Caco-2 (cell line): ENCODE measurements at regions not wholly inside any gene's neighbourhood (a gene's known extent, or its start where the extent isn't known, plus 50 kb on each side); places are given as distances from the start of the nearest gene placed in this dataset.

Experiments
- BruUV-seq: library from RNA; stranded (reverse); fragments of 400-500 nt; replicated peaks from 2 replicates; lab custom pipeline; 2021; lab: Mats Ljungman, UMichigan
- CTCF ChIA-PET: fragments of 300-600 bp; sonication (Branson Sonifier 250); formaldehyde crosslinking; loops from one replicate; lab custom pipeline; 2022; ENCODE audit warnings: antibody characterized with exemption; lab: Charles Lee
- POLR2A ChIA-PET: fragments of 300-600 bp; sonication (Branson Sonifier 250); formaldehyde crosslinking; loops from one replicate; lab custom pipeline; 2022; ENCODE audit warnings: antibody characterized with exemption; lab: Charles Lee
- DNase-seq, 2 experiments: peaks; one replicate each; pipeline versions ENCODE4 v3.0.0 to v3.0.0-alpha.2; 2020 to 2022
- H3K27me3 ChIP-seq: replicated peaks from 2 replicates; pipeline ENCODE4 v1.6.0; 2011; ENCODE audit warnings: low read length; ENCODE audit not compliant: control insufficient read depth, insufficient read depth
- H3K36me3 ChIP-seq: 2 replicates; pipeline ENCODE4 v1.5.1; 2011; ENCODE audit warnings: low read length; ENCODE audit not compliant: control insufficient read depth, insufficient read depth
- H3K4me1 ChIP-seq: fragments of 250-450 bp; sonication (Bioruptor Pico); 2 replicates; pipeline ENCODE4 v1.5.1; 2020; ENCODE audit warnings: mild to moderate bottlenecking
- H3K4me3 ChIP-seq: 2 replicates; pipeline ENCODE4 v1.5.1; 2011; ENCODE audit warnings: low read depth, mild to moderate bottlenecking, control low read depth, low read length
- H3K9me3 ChIP-seq: fragments of 250-450 bp; sonication (Bioruptor Pico); 2 replicates; pipeline ENCODE4 v1.5.1; 2020; ENCODE audit warnings: mild to moderate bottlenecking, moderate library complexity
- H3K27ac Mint-ChIP-seq: one replicate; pipeline ENCODE4 v1.8.0; 2022; ENCODE audit warnings: mixed read lengths; ENCODE audit not compliant: unreplicated experiment
- H3K27me3 Mint-ChIP-seq: one replicate; pipeline ENCODE4 v1.8.0; 2022; ENCODE audit warnings: mixed read lengths; ENCODE audit not compliant: insufficient read depth, unreplicated experiment
- H3K36me3 Mint-ChIP-seq: one replicate; pipeline ENCODE4 v1.8.0; 2022; ENCODE audit warnings: mild to moderate bottlenecking, mixed read lengths; ENCODE audit not compliant: insufficient read depth, unreplicated experiment
- H3K4me1 Mint-ChIP-seq: one replicate; pipeline ENCODE4 v1.8.0; 2022; ENCODE audit warnings: low read depth, mixed read lengths; ENCODE audit not compliant: unreplicated experiment
- H3K4me3 Mint-ChIP-seq: one replicate; pipeline ENCODE4 v1.8.0; 2022; ENCODE audit warnings: mild to moderate bottlenecking, moderate library complexity, mixed read lengths; ENCODE audit not compliant: unreplicated experiment
- H3K9me3 Mint-ChIP-seq: one replicate; pipeline ENCODE4 v1.8.0; 2022; ENCODE audit warnings: mixed read lengths; ENCODE audit not compliant: unreplicated experiment
- CTCF ChIP-seq, 2 experiments: fragments of 200-600 bp in 1 of 2; IDR thresholded peaks; 1 replicate in 1 of 2; 2 replicates in 1 of 2; pipeline versions ENCODE4 v1.5.1 to v1.8.0; 2011 to 2022; ENCODE audit warnings: antibody characterized with exemption in 1 of 2, control low read depth in 1 of 2, inconsistent platforms in 1 of 2, low read depth in 1 of 2, low read length in 1 of 2, mild to moderate bottlenecking in 1 of 2, moderate library complexity in 1 of 2; ENCODE audit not compliant: insufficient read depth in 1 of 2, severe bottlenecking in 1 of 2, unreplicated experiment in 1 of 2
- intact Hi-C: fragments of 100-400 bp; cut with micrococcal nuclease; formaldehyde crosslinking; loops from one replicate; pipeline ENCODE4 v1.10.0; 2022; ENCODE audit not compliant: unreplicated experiment

GRCh38 chr1:226482196-226482595 is 66.4 kb upstream of the STUM start:
- Mint-ChIP-seq H3K27me3 (no peaks in the 10 kb centered on the region), H3K4me1 (no peaks in the 10 kb centered on the region), H3K4me3 (no peak overlapping the region), H3K27ac (no peak overlapping the region), H3K36me3 (no peaks in the 10 kb centered on the region), H3K9me3 (no peaks in the 10 kb centered on the region)
- ChIA-PET CTCF (no interaction called here), POLR2A (no interaction called here)
- H3K27me3 ChIP-seq = no peaks in the 10 kb centered on the region
- no peaks in the 10 kb centered on the region for H3K36me3 ChIP-seq
- BruUV-seq = no TSS peak
- no peaks in the 10 kb centered on the region for H3K9me3 ChIP-seq
- no peak for DNase-seq
- H3K4me1 ChIP-seq = peaks cover 31% of the 10 kb centered on the region
- no peak for TF ChIP-seq CTCF (IDR thresholded peaks at IDR 0.05; ENCODE audit: insufficient read depth in 1 of 2, low read depth in 1 of 2, low read length in 1 of 2, severe bottlenecking in 1 of 2, unreplicated experiment in 1 of 2)
- no peak overlapping the region for H3K4me3 ChIP-seq
- intact Hi-C loops = loop anchor here (5.0 kb wide), 1 partner anchor 60 kb away; no protein-coding TSS in a partner anchor

GRCh38 chr1:226482975-226483700 is 65.4 kb upstream of the STUM start:
- no peaks in the 10 kb centered on the region for H3K4me1 Mint-ChIP-seq
- intact Hi-C loops = loop anchor here (5.0 kb wide), 1 partner anchor 61 kb away; no protein-coding TSS in a partner anchor
- Histone ChIP-seq H3K27me3 (no peaks in the 10 kb centered on the region), H3K4me3 (no peak overlapping the region), H3K36me3 (no peaks in the 10 kb centered on the region), H3K9me3 (no peaks in the 10 kb centered on the region), H3K4me1 (peaks cover 31% of the 10 kb centered on the region)
- POLR2A ChIA-PET = no interaction called here
- no peak overlapping the region for H3K27ac Mint-ChIP-seq
- BruUV-seq = no TSS peak
- H3K9me3 Mint-ChIP-seq = no peaks in the 10 kb centered on the region
- no peak for DNase-seq
- TF ChIP-seq CTCF (IDR thresholded peaks at IDR 0.05; ENCODE audit: insufficient read depth in 1 of 2, low read depth in 1 of 2, low read length in 1 of 2, severe bottlenecking in 1 of 2, unreplicated experiment in 1 of 2) = no peak
- no peak overlapping the region for H3K4me3 Mint-ChIP-seq
- no peaks in the 10 kb centered on the region for H3K27me3 Mint-ChIP-seq
- CTCF ChIA-PET = no interaction called here
- no peaks in the 10 kb centered on the region for H3K36me3 Mint-ChIP-seq

- no TSS peak for BruUV-seq
- Mint-ChIP-seq H3K4me3 (no peak overlapping the region), H3K9me3 (no peaks in the 10 kb centered on the region), H3K27ac (no peak overlapping the region), H3K27me3 (no peaks in the 10 kb centered on the region), H3K36me3 (no peaks in the 10 kb centered on the region), H3K4me1 (peaks cover 6% of the 10 kb centered on the region)
- peaks cover 21% of the 10 kb centered on the region for H3K4me1 ChIP-seq
- no peaks in the 10 kb centered on the region for H3K36me3 ChIP-seq
- CTCF ChIA-PET = no interaction called here
- no peak for TF ChIP-seq CTCF (IDR thresholded peaks at IDR 0.05; ENCODE audit: insufficient read depth in 1 of 2, low read depth in 1 of 2, low read length in 1 of 2, severe bottlenecking in 1 of 2, unreplicated experiment in 1 of 2)
- H3K27me3 ChIP-seq = no peaks in the 10 kb centered on the region
- DNase-seq = no peak
- POLR2A ChIA-PET = no interaction called here
- no peaks in the 10 kb centered on the region for H3K9me3 ChIP-seq
- intact Hi-C loops = no loop called here
- H3K4me3 ChIP-seq = no peak overlapping the region
Observed at GRCh38 chr1:226485192-226485591, 63.4 kb upstream of the STUM start.
